K562 (cell line): ENCODE measurements at regions not wholly inside any gene's neighbourhood (a gene's known extent, or its start where the extent isn't known, plus 50 kb on each side); places are given as distances from the start of the nearest gene placed in this dataset.

Experiments
- ATAC-seq: fragments of 200-7000 bp; cut with Tn5 transposase; 3 replicates; pipeline ENCODE4 v1.9.1; 2020; ENCODE audit warnings: moderate library complexity
- BruUV-seq: library from RNA; stranded (reverse); fragments of 400-500 nt; replicated peaks from 2 replicates; lab custom pipeline; 2021; lab: Mats Ljungman, UMichigan
- CTCF ChIA-PET: fragments of 300-600 bp; formaldehyde crosslinking; extraction: SDS; loops from one replicate; lab custom pipeline; 2021; ENCODE audit warnings: low intra/inter-chr PET ratio; lab: Yijun Ruan, JAX
- POLR2A ChIA-PET: fragments of 300-600, 350-650 bp; sonication (Branson Sonifier 250); formaldehyde crosslinking; extraction: SDS; loops from one replicate; lab custom pipeline; 2021; ENCODE audit warnings: antibody characterized with exemption, inconsistent platforms; lab: Yijun Ruan, JAX
- DNase-seq, 4 experiments: peaks; one replicate each; pipeline versions ENCODE4 v3.0.0 to v3.0.0-alpha.2; 2011 to 2018; ENCODE audit warnings: low spot score in 3 of 4, mixed read lengths in 3 of 4; ENCODE audit errors: extremely low read depth in 1 of 4
- FAIRE-seq: peaks from 2 replicates; lab custom pipeline; 2011; peaks lifted over from hg19 to GRCh38; lab: Jason Lieb, UNC
- H2AFZ ChIP-seq: 2 replicates; pipeline ENCODE4 v1.6.0; 2011; ENCODE audit warnings: low read depth, low read length, control low read depth, inconsistent platforms
- H3K27ac ChIP-seq: fragments of 200-600 bp; 3 replicates; pipeline ENCODE4 v1.8.0; 2011; ENCODE audit warnings: low read depth, mild to moderate bottlenecking, control low read depth, inconsistent platforms, low read length, moderate library complexity, mixed read lengths; ENCODE audit errors: extremely low read depth
- H3K27me3 ChIP-seq, 2 experiments: fragments of 300-600 bp in 1 of 2; 2 replicates in 1 of 2; 3 replicates in 1 of 2; pipeline versions ENCODE4 v1.6.0 to v1.8.0; 2011; ENCODE audit warnings: inconsistent platforms in 2 of 2, low read length in 2 of 2, mild to moderate bottlenecking in 1 of 2, mixed read lengths in 1 of 2, moderate library complexity in 1 of 2; ENCODE audit not compliant: control insufficient read depth in 2 of 2, insufficient read depth in 2 of 2
- H3K36me3 ChIP-seq: fragments of 300-600 bp; 3 replicates; pipeline ENCODE4 v1.8.0; 2011; ENCODE audit warnings: mild to moderate bottlenecking, low read length, inconsistent platforms; ENCODE audit not compliant: control insufficient read depth, insufficient read depth
- H3K4me1 ChIP-seq, 2 experiments: fragments of 200-600 bp in 1 of 2; replicated peaks in 1 of 2; 2 replicates in 1 of 2; 3 replicates in 1 of 2; pipeline versions ENCODE4 v1.5.1 to v1.8.0; 2011; ENCODE audit warnings: inconsistent platforms in 2 of 2, low read length in 2 of 2, mild to moderate bottlenecking in 1 of 2, mixed read lengths in 1 of 2, moderate library complexity in 1 of 2; ENCODE audit not compliant: control insufficient read depth in 2 of 2, insufficient read depth in 2 of 2
- H3K4me2 ChIP-seq: 2 replicates; pipeline ENCODE4 v1.6.1; 2011; ENCODE audit warnings: low read length, control low read depth, inconsistent platforms, mixed read lengths; ENCODE audit not compliant: insufficient read depth
- H3K4me3 ChIP-seq: fragments of 200-600 bp; sonication (generic), shearing (Covaris generic); 2 replicates; pipeline ENCODE4 v1.5.1; 2016; ENCODE audit warnings: control low read depth, inconsistent platforms
- H3K79me2 ChIP-seq: fragments of 200-600 bp; 3 replicates; pipeline ENCODE4 v1.8.0; 2011; ENCODE audit warnings: low read length, inconsistent platforms; ENCODE audit not compliant: control insufficient read depth, insufficient read depth
- H3K9ac ChIP-seq, 2 experiments: 2 replicates each; pipeline versions ENCODE4 v1.6.0 to v1.6.1; 2011; ENCODE audit warnings: low read depth in 2 of 2, low read length in 2 of 2, control low read depth in 1 of 2, inconsistent platforms in 1 of 2, mild to moderate bottlenecking in 1 of 2, mixed read lengths in 1 of 2; ENCODE audit not compliant: insufficient read depth in 1 of 2
- H3K9me1 ChIP-seq: one replicate; pipeline ENCODE4 v1.6.0; 2011; ENCODE audit warnings: inconsistent platforms, mild to moderate bottlenecking, low read length, moderate library complexity; ENCODE audit not compliant: control insufficient read depth, insufficient read depth
- H3K9me3 ChIP-seq: replicated peaks from 2 replicates; pipeline ENCODE4 v1.5.1; 2011; ENCODE audit warnings: low read depth, low read length, inconsistent platforms; ENCODE audit not compliant: control insufficient read depth, insufficient read depth
- H4K20me1 ChIP-seq: replicated peaks from 2 replicates; pipeline ENCODE4 v1.6.1; 2011; ENCODE audit warnings: low read length, inconsistent platforms, mixed read lengths; ENCODE audit not compliant: control insufficient read depth, insufficient read depth
- GABPA ChIP-seq: fragments of 200-800 bp; sonication (Bioruptor generic); conservative IDR thresholded peaks from 2 replicates; pipeline ENCODE4 v1.6.1; 2016; ENCODE audit warnings: low read depth, missing genetic modification characterization, missing compliant biosample characterization
- GABPB1 ChIP-seq: sonication (generic); formaldehyde crosslinking; IDR thresholded peaks from 2 replicates; pipeline ENCODE4 v1.8.0; 2022; ENCODE audit warnings: mild to moderate bottlenecking, missing genetic modification reagents
- MAFG ChIP-seq: fragments of 450-650 bp; conservative IDR thresholded peaks from 2 replicates; pipeline ENCODE4 v1.6.1; 2016; ENCODE audit warnings: missing genetic modification characterization, missing compliant biosample characterization
- ZNF121 ChIP-seq: sonication (generic); formaldehyde crosslinking; conservative IDR thresholded peaks from 2 replicates; pipeline ENCODE4 v1.8.0; 2022; ENCODE audit warnings: missing genetic modification reagents
- ZNF699 ChIP-seq: fragments of 250-450 bp; sonication (Bioruptor Pico); IDR thresholded peaks from 2 replicates; pipeline ENCODE4 v1.8.0; 2021; ENCODE audit warnings: mild to moderate bottlenecking, moderate library complexity; ENCODE audit not compliant: insufficient replicate concordance
- WGBS: fragments of 100-300 bp; shearing (Covaris generic); methylation state at CpG from one replicate; pipeline ENCODE4 v1.1.6; 2016; ENCODE audit warnings: low coverage, mixed read lengths; ENCODE audit not compliant: insufficient coverage; ENCODE audit errors: missing lambda C conversion rate; 5-methylcytosine and 5-hydroxymethylcytosine counted together
- in situ Hi-C: fragments of 300-500 bp; cut with MboI; formaldehyde crosslinking; loops from 4 replicates; pipeline ENCODE4 v1.15.0; 2018; ENCODE audit warnings: inconsistent platforms, mixed read lengths
- intact Hi-C: fragments of 100-400 bp; cut with micrococcal nuclease; formaldehyde crosslinking; loops from 2 replicates; pipeline ENCODE4 v1.14.2; 2022
- TF ChIP-seq, protein P1 (sequence below): sonication (generic); formaldehyde crosslinking; IDR thresholded peaks from 2 replicates; pipeline ENCODE4 v1.8.0; 2022; ENCODE audit warnings: mild to moderate bottlenecking, missing genetic modification reagents, borderline replicate concordance

- Histone ChIP-seq H3K27ac (no peak overlapping the region), H3K36me3 (no peaks in the 10 kb centered on the region), H3K4me3 (no peak overlapping the region), H3K9ac (no peak overlapping the region), H3K79me2 (no peaks in the 10 kb centered on the region), H3K9me3 (no peaks in the 10 kb centered on the region), H4K20me1 (no peaks in the 10 kb centered on the region), H3K4me1 (no peaks in the 10 kb centered on the region), H3K9me1 (no peaks in the 10 kb centered on the region), H3K27me3 (no peaks in the 10 kb centered on the region), H3K4me2 (no peak overlapping the region), H2AFZ (no peak overlapping the region)
- ATAC-seq (peak; percentile 53; the same call in 2 of the 3 replicates), FAIRE-seq (no peak), DNase-seq (no peak)
- WGBS = 76% methylated on average over 3 of the region's 3 CpGs
- in situ Hi-C loops = no loop called here
- TF ChIP-seq ZNF121 (no peak), GABPA (tag) (no peak), GABPB1 (CRISPR knock-in tag) (no peak), MAFG (tag) (no peak), ZNF699 (CRISPR knock-in tag) (no peak)
- TF ChIP-seq, protein P1, sequence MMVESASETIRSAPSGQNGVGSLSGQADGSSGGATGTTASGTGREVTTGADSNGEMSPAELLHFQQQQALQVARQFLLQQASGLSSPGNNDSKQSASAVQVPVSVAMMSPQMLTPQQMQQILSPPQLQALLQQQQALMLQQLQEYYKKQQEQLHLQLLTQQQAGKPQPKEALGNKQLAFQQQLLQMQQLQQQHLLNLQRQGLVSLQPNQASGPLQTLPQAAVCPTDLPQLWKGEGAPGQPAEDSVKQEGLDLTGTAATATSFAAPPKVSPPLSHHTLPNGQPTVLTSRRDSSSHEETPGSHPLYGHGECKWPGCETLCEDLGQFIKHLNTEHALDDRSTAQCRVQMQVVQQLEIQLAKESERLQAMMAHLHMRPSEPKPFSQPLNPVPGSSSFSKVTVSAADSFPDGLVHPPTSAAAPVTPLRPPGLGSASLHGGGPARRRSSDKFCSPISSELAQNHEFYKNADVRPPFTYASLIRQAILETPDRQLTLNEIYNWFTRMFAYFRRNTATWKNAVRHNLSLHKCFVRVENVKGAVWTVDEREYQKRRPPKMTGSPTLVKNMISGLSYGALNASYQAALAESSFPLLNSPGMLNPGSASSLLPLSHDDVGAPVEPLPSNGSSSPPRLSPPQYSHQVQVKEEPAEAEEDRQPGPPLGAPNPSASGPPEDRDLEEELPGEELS (CRISPR knock-in tag) = no peak
- POLR2A ChIA-PET = interaction anchor here (0.6 to 2.1 kb wide), 2 partner anchors 19 to 102 kb away, joined by 3 to 5 read pairs; no protein-coding TSS in a partner anchor
- no TSS peak for BruUV-seq
- intact Hi-C loops = no loop called here
- CTCF ChIA-PET = no interaction called here
Measured at GRCh38 chr2:208673631-208674030, 267.0 kb downstream of the PTH2R start.
